HG02870 (cell line): ENCODE measurements at regions not wholly inside any gene's neighbourhood (a gene's known extent, or its start where the extent isn't known, plus 50 kb on each side); places are given as distances from the start of the nearest gene placed in this dataset.
"Not testable (repeated sequence)": the region's sequence is repeated elsewhere in the genome, so short reads cannot be mapped to it uniquely, and the experiment has no call there.

Experiments
- ATAC-seq: cut with Tn5 transposase; IDR thresholded peaks from one replicate; pipeline ENCODE4 v1.9.1; 2021; ENCODE audit warnings: mild to moderate bottlenecking, moderate library complexity; ENCODE audit not compliant: unreplicated experiment

GRCh38 chr2:241956521-241957110, 87.1 kb downstream of the RTP5 start:
- no peak for ATAC-seq

GRCh38 chr2:241957276-241957675, 87.7 kb downstream of the RTP5 start:
- no peak for ATAC-seq

GRCh38 chr2:241958818-241959545, 89.5 kb downstream of the RTP5 start:
- ATAC-seq, result no peak

GRCh38 chr2:241959751-241960269, 90.3 kb downstream of the RTP5 start:
- ATAC-seq, result no peak

- ATAC-seq, result peak; percentile 53
Observed at GRCh38 chr2:241961454-241961853, 91.9 kb downstream of the RTP5 start.

GRCh38 chr2:241964133-241964532, 94.6 kb downstream of the RTP5 start:
- no peak for ATAC-seq

- ATAC-seq, result peak; percentile 60
Observed at GRCh38 chr2:241965931-241966412, 96.4 kb downstream of the RTP5 start.

- ATAC-seq, result no peak
Observed at GRCh38 chr2:241966647-241967466, 97.3 kb downstream of the RTP5 start.

- no peak for ATAC-seq
Observed at GRCh38 chr2:241967467-241968144, 98.1 kb downstream of the RTP5 start.

GRCh38 chr2:241968417-241968816, 98.9 kb downstream of the RTP5 start:
- no peak for ATAC-seq

GRCh38 chr2:241969182-241969581, 99.7 kb downstream of the RTP5 start:
- not testable (repeated sequence) for ATAC-seq

- no peak for ATAC-seq
Observed at GRCh38 chr2:241970716-241971115, 101.2 kb downstream of the RTP5 start.

- no peak for ATAC-seq
Observed at GRCh38 chr2:241974096-241974495, 104.6 kb downstream of the RTP5 start.

- no peak for ATAC-seq
Observed at GRCh38 chr2:241974851-241975592, 105.5 kb downstream of the RTP5 start.

- ATAC-seq, result no peak
Observed at GRCh38 chr2:241975593-241976284, 106.2 kb downstream of the RTP5 start.

- ATAC-seq, result no peak
Observed at GRCh38 chr2:241976296-241976695, 106.8 kb downstream of the RTP5 start.

- ATAC-seq, result no peak
Observed at GRCh38 chr2:241977557-241978300, 108.2 kb downstream of the RTP5 start.

GRCh38 chr2:241978670-241979069, 109.1 kb downstream of the RTP5 start:
- no peak for ATAC-seq

- no peak for ATAC-seq
Observed at GRCh38 chr2:241980193-241980592, 110.7 kb downstream of the RTP5 start.
